HG03064 (cell line): ENCODE measurements at regions not wholly inside any gene's neighbourhood (a gene's known extent, or its start where the extent isn't known, plus 50 kb on each side); places are given as distances from the start of the nearest gene placed in this dataset.
"Not testable (repeated sequence)": the region's sequence is repeated elsewhere in the genome, so short reads cannot be mapped to it uniquely, and the experiment has no call there.

Experiments used
- ATAC-seq: cut with Tn5 transposase; IDR thresholded peaks from one replicate; pipeline ENCODE4 v1.9.1; 2021; ENCODE audit warnings: low read depth; ENCODE audit not compliant: unreplicated experiment

- ATAC-seq: no peak
These were observed 360.7 kb upstream of the PHF14 start for GRCh38 chr7:10612950-10613349.

DNA sequence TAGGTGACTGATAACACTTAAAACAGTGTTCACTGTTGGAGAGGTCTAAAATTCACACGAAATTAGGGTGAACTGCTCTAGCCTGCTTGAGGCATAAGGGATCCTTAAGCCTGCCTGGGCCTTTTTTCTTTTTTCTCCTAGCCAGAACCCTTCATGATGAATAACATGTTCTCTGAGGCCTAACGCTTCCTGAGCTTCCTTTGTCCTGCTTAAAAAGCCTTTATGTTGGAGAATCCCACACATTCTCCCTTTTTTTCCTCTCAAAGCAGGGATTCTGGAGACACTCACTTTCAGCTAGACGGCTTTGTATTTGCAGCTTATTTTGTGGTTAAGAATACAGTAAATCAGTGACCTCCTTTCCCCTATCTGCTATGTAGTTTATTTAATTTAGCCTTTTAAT, 354.7 kb upstream of the PHF14 start:
- no peak for ATAC-seq

GRCh38 chr7:10632712-10633111, 341.0 kb upstream of the PHF14 start:
- ATAC-seq: no peak

DNA sequence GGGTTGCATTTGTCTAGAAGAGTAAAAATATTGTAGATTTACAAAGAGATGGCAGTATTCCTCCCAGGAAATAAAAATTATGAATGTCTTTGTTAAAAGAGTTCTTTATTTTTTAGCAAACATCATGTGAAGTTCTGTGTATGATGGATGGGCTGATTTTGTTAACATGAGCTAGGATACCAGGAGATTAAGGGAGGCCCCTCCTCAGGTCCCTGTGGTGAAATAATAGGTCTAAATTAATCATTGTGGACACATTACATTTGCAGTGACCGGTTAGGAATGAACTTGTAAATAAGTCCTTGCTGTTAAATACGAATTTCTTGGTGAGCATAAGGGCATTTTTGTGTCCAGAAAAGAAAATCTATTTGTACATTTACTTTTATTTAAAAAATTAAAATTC, 339.4 kb upstream of the PHF14 start:
- ATAC-seq: no peak

DNA sequence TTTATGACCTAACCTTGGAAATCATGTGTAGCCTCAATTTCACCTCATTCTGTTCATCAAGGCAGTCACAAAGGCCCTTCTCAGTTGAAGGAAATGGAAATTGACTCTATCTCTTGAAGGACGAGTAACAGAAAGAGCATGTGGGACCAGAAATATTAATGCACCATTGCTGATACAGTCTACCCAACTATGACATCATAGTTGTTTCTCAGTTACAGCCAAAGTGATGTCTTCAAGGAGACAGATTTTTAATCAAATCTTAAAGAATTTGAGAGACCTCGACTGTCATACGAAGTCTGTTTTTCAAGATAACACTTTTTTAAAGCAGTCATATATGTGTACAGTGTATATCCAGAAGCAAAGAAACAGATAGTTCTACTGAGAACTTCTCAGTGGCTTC, 335.7 kb upstream of the PHF14 start:
- ATAC-seq: no peak

DNA sequence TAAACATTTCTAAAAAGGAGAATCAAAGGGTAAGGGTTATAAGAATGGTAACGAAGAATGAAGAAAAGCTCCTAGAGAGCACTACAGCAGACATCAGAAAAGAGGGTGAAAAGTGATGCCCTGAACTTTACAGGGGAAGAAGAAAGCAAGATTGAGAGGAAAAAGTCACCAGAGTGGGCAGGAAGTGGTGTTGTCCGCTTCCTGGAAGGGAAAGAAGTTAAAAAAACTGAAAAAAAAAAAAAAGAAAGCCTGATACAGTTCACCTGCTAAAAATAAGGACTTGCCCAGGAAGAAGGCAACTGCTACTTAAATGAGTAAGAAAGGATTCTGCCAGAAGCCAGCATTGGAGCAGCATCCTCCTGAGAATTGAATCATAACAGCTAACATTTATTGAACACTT, 330.1 kb upstream of the PHF14 start:
- no peak for ATAC-seq

DNA sequence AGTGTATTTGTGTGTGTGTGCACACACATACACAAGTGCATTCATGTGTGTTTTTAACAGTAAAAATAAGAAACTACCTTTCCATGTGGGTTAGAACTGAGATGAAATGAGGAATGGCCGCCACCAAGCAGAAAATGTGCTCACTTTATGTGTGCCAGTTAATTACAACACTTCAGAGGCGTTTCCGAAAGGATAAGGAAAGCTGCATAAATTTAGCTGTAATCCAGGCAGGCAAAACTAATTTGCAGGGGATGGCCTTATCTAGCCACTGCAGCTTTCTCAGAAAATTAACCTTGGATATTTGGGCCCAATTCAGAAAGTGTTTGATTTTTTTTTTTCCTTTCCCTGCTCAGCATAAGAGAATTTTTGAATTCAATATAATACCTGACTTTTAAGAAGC, 328.8 kb upstream of the PHF14 start:
- ATAC-seq: no peak

DNA sequence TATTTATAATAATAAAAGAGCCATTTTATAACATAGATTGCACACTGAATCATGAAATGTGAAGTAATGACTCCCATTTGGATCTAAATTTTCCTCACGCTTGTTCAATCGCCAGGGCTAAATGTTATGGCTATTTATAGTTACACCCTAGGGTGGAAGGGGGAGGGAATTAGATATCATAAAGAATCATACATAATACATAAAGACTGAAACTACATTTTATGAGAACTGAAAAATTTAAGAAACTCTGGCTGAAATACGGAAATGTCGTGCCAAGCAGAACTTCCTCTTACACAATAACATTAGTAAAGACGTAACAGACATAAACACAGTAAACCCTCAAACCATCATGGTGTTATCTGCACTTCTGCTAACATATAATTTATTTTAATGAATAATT, 327.5 kb upstream of the PHF14 start:
- ATAC-seq: no peak

- no peak for ATAC-seq
These were observed 325.4 kb upstream of the PHF14 start for GRCh38 chr7:10648289-10648688.

- ATAC-seq: not testable (repeated sequence)
These were observed 324.6 kb upstream of the PHF14 start for GRCh38 chr7:10649120-10649519.

- ATAC-seq: no peak
These were observed 318.6 kb upstream of the PHF14 start for GRCh38 chr7:10655031-10655430.

DNA sequence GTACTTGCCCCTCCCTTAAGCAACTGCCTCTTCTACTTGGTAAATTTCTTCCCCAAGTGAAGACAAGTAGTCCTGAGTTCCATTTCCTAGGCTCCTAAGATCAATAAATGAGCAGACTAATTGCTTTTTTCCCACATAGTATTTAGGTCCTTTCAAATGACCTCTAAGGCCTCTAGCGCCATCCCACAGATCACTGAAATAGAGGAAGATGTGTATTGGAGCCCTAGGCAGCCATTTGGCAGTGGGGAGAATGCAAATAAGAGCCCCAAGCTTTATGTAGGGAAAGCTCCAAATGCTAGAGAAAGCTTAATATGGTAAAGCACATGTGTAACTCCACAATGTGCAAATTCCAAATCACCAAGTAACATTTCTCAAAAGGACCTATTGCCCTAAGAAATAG, 316.5 kb upstream of the PHF14 start:
- no peak for ATAC-seq

DNA sequence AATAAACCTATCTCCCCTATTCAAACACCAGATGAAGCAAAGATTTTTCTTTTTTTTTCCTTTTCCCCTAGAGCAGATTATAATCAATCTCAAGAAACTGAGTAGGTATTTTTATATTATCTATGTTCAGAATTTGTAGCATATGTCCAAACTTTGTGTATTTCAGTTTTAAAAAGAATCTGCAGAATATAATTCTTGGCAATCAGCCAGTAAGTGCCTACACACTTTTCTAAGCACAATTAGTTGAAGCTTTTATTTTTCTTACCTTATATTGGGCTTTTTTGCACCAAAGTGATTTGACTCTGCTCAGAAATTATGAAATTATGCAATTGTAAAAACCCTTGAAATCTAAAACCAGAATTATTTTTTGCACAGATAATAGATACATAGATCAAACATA, 315.8 kb upstream of the PHF14 start:
- no peak for ATAC-seq

DNA sequence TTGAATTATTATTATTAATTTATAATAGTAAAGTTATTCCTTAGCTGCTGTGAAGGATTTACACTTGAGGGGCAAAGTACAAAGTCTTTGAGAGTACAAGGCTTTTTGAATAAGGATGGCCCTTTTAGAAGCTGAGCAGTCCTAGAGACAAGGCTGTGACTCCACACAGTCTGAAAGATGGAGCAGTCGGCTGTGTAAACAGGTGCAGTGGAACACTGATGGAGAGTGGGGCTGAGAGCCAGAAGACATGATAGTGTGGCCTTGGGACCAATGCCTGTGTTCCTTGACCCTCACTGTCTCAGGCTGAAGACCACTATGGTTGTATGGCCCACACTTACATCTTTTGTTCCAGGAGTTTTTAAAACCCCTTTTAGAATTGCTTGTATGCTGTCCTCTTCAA, 311.2 kb upstream of the PHF14 start:
- ATAC-seq: no peak

- no peak for ATAC-seq
These were observed 310.4 kb upstream of the PHF14 start for GRCh38 chr7:10662982-10663884.

- ATAC-seq: no peak
These were observed 301.5 kb upstream of the PHF14 start for GRCh38 chr7:10672186-10672585.

DNA sequence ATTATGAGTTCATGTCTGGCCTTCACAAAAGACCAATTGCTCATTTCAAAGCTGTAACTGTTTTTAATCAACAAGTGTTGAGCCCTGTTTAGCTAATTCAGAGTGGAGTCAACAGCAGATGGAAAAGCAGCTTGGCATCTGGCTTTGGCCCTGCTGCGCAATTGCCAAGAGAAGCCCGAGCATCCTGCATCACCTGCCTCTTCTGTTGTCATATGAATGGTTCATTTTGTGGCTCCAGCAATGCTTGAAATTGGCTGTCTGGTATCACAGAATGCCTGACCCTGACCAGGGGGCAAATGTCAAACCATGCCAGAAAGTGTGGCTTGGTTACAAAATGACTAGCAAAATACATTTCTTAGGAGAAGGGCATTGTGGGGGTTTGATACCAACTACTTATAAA, 296.5 kb upstream of the PHF14 start:
- no peak for ATAC-seq

GRCh38 chr7:10677668-10678232, 295.9 kb upstream of the PHF14 start:
- ATAC-seq: no peak

GRCh38 chr7:10684606-10685005, 289.1 kb upstream of the PHF14 start:
- ATAC-seq: no peak

DNA sequence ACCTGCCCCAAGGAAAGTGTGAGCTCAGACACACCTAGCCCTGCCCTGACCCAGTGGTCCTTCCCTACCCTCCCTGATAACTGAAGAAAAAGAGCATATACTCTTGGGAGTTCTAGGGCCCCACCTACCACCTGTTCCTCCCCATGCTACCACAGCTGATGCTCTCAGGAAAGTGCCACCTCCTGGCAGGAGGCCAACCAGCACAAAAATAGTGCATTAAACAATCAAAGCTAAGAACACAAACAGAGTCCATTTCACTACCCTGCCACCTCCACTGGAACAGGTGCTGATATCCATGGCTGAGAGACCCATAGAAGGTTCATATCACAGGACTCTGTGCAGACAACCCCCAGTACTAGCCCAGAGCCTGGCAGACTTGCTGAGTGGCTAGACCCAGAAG, 288.6 kb upstream of the PHF14 start:
- no peak for ATAC-seq

DNA sequence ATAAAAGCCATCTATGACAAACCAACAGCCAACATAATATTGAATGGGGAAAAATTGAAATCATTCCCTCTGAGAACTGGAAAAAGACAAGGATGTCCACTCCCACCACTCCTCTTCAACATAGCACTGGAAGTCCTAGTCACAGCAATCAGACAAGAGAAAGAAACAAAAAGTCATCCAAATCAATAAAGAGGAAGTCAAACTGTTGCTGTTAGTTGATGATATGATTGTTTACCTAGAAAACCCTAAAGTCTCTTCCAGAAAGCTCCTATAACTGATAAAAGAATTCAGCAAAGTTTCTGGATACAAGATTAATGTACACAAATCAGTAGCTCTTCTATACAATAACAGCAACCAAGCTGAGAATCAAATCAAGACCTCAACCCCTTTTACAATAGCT, 285.1 kb upstream of the PHF14 start:
- ATAC-seq: no peak

GRCh38 chr7:10696064-10696463, 277.6 kb upstream of the PHF14 start:
- no peak for ATAC-seq
